NCI-H2029 treated with DMSO at 0.1 percent for 48 hours (cell line): ENCODE measurements at regions not wholly inside any gene's neighbourhood (a gene's known extent, or its start where the extent isn't known, plus 50 kb on each side); places are given as distances from the start of the nearest gene placed in this dataset.
"Not testable (repeated sequence)": the region's sequence is repeated elsewhere in the genome, so short reads cannot be mapped to it uniquely, and the experiment has no call there.

Experiments
- DNase-seq: peaks from one replicate; lab custom pipeline; 2025; lab: John Stamatoyannopoulos, UW

- no peak for DNase-seq
These were observed 1225.1 kb downstream of the OTOL1 start for GRCh38 chr3:162721736-162722135.

- DNase-seq = no peak
These were observed 1225.7 kb downstream of the OTOL1 start for GRCh38 chr3:162722337-162722736.

- DNase-seq = not testable (repeated sequence)
These were observed 1226.2 kb downstream of the OTOL1 start for GRCh38 chr3:162722796-162723195.

GRCh38 chr3:162729686-162730085 is 1233.1 kb downstream of the OTOL1 start:
- DNase-seq = no peak

GRCh38 chr3:162731961-162732360 is 1235.4 kb downstream of the OTOL1 start:
- not testable (repeated sequence) for DNase-seq

- DNase-seq = no peak
These were observed 1242.2 kb downstream of the OTOL1 start for GRCh38 chr3:162738784-162739183.

- no peak for DNase-seq
These were observed 1244.5 kb downstream of the OTOL1 start for GRCh38 chr3:162740941-162741596.

- DNase-seq = no peak
These were observed 1245.6 kb downstream of the OTOL1 start for GRCh38 chr3:162742159-162742717.

GRCh38 chr3:162743091-162743490 is 1246.5 kb downstream of the OTOL1 start:
- no peak for DNase-seq

GRCh38 chr3:162760789-162761188 is 1264.2 kb downstream of the OTOL1 start:
- DNase-seq = no peak

- no peak for DNase-seq
These were observed 1267.6 kb downstream of the OTOL1 start for GRCh38 chr3:162764051-162764807.

GRCh38 chr3:162764808-162765071 is 1268.1 kb downstream of the OTOL1 start:
- DNase-seq = no peak

- no peak for DNase-seq
These were observed 1268.9 kb downstream of the OTOL1 start for GRCh38 chr3:162765524-162765923.

- DNase-seq = no peak
These were observed 1273.0 kb downstream of the OTOL1 start for GRCh38 chr3:162769564-162769963.

GRCh38 chr3:162770551-162770950 is 1273.9 kb downstream of the OTOL1 start:
- no peak for DNase-seq

GRCh38 chr3:162774613-162775100 is 1278.0 kb downstream of the OTOL1 start:
- no peak for DNase-seq

GRCh38 chr3:162776148-162776547 is 1279.5 kb downstream of the OTOL1 start:
- no peak for DNase-seq

- no peak for DNase-seq
These were observed 1280.5 kb downstream of the OTOL1 start for GRCh38 chr3:162777118-162777517.

- DNase-seq = no peak
These were observed 1283.7 kb downstream of the OTOL1 start for GRCh38 chr3:162780313-162780712.

- no peak for DNase-seq
These were observed 1303.3 kb downstream of the OTOL1 start for GRCh38 chr3:162799910-162800309.

GRCh38 chr3:162802228-162802965 is 1305.8 kb downstream of the OTOL1 start:
- no peak for DNase-seq

- no peak for DNase-seq
These were observed 1314.2 kb downstream of the OTOL1 start for GRCh38 chr3:162810776-162811175.
